HCT116 (cell line): ENCODE measurements at regions not wholly inside any gene's neighbourhood (a gene's known extent, or its start where the extent isn't known, plus 50 kb on each side); places are given as distances from the start of the nearest gene placed in this dataset.

Source experiments
- ATAC-seq: fragments of 200-7000 bp; cut with Tn5 transposase; 2 replicates; pipeline ENCODE4 v1.9.1; 2020; ENCODE audit warnings: mild to moderate bottlenecking, moderate library complexity
- BruUV-seq: library from RNA; stranded (reverse); fragments of 400-500 nt; replicated peaks from 2 replicates; lab custom pipeline; 2021; lab: Mats Ljungman, UMichigan
- CTCF ChIA-PET: fragments of 300-600 bp; sonication (Branson Sonifier 250); formaldehyde crosslinking; loops from one replicate; lab custom pipeline; 2021; ENCODE audit warnings: antibody characterized with exemption; lab: Charles Lee
- POLR2A ChIA-PET: fragments of 300-600, 350-600 bp; sonication (Branson Sonifier 250); formaldehyde crosslinking; loops from one replicate; lab custom pipeline; 2021; ENCODE audit warnings: antibody characterized with exemption; lab: Charles Lee
- RAD21 ChIA-PET, 2 experiments: fragments of 300-600 bp; sonication (Branson Sonifier 250); formaldehyde crosslinking; loops; one replicate each; lab custom pipeline; 2023; ENCODE audit warnings: low total read pairs in 2 of 2; ENCODE audit not compliant: uncharacterized antibody in 2 of 2, unreplicated experiment in 2 of 2, low non-redundant PET in 1 of 2; lab: Charles Lee
- DNase-seq: peaks from one replicate; pipeline ENCODE4 v3.0.0-alpha.2; 2010; ENCODE audit warnings: low read depth, low spot score
- H2AFZ ChIP-seq: fragments of 200-600 bp; shearing (Covaris generic), sonication (generic); 2 replicates; pipeline ENCODE4 v1.6.1; 2017; ENCODE audit warnings: low read depth, mixed run types, mixed read lengths, antibody characterized with exemption, low read length; ENCODE audit not compliant: poor library complexity, severe bottlenecking
- H3K27ac ChIP-seq: 2 replicates; pipeline ENCODE4 v1.5.1; 2012; ENCODE audit warnings: low read depth, low read length
- H3K27me3 ChIP-seq: fragments of 200-600 bp; sonication (generic); 2 replicates; pipeline ENCODE4 v1.6.1; 2016; ENCODE audit warnings: mixed run types, low read length, mixed read lengths; ENCODE audit not compliant: insufficient read depth
- H3K36me3 ChIP-seq, 2 experiments: fragments of 200-500 bp in 1 of 2; fragments of 200-600 bp in 1 of 2; sonication (Bioruptor generic) in 1 of 2; sonication (generic) in 1 of 2; 2 replicates each; pipeline versions ENCODE4 v1.5.1 to v1.6.1; 2014 to 2016; ENCODE audit warnings: low read length in 2 of 2, inconsistent platforms in 1 of 2, mixed read lengths in 1 of 2, mixed run types in 1 of 2; ENCODE audit not compliant: insufficient read depth in 2 of 2, control insufficient read depth in 1 of 2
- H3K4me1 ChIP-seq, 2 experiments: fragments of 200-600 bp in 1 of 2; sonication (generic) in 1 of 2; 2 replicates each; pipeline versions ENCODE4 v1.5.1 to v1.6.1; 2012 to 2017; ENCODE audit warnings: low read length in 2 of 2, inconsistent platforms in 1 of 2, mild to moderate bottlenecking in 1 of 2, mixed read lengths in 1 of 2, mixed run types in 1 of 2, moderate library complexity in 1 of 2; ENCODE audit not compliant: insufficient read depth in 2 of 2, control insufficient read depth in 1 of 2
- H3K4me2 ChIP-seq: fragments of 200-600 bp; sonication (generic); 2 replicates; pipeline ENCODE4 v1.6.1; 2017; ENCODE audit warnings: mixed run types, low read length, mixed read lengths
- H3K4me3 ChIP-seq, 2 experiments: fragments of 200-600 bp in 1 of 2; sonication (generic) in 1 of 2; replicated peaks in 1 of 2; 2 replicates each; pipeline ENCODE4 v1.5.1; 2011 to 2016; ENCODE audit warnings: low read length in 2 of 2, control low read depth in 1 of 2, low read depth in 1 of 2, mild to moderate bottlenecking in 1 of 2, mixed read lengths in 1 of 2, mixed run types in 1 of 2
- H3K79me2 ChIP-seq: fragments of 200-600 bp; sonication (generic); 2 replicates; pipeline ENCODE4 v1.6.1; 2017; ENCODE audit warnings: mild to moderate bottlenecking, mixed run types, low read length, moderate library complexity, mixed read lengths; ENCODE audit not compliant: insufficient read depth
- H3K9ac ChIP-seq: fragments of 200-600 bp; sonication (generic); 2 replicates; pipeline ENCODE4 v1.6.1; 2016; ENCODE audit warnings: low read length, mixed read lengths
- H3K9me2 ChIP-seq: fragments of 200-600 bp; sonication (generic), shearing (Covaris generic); 2 replicates; pipeline ENCODE4 v1.6.1; 2017; ENCODE audit warnings: mixed run types, mild to moderate bottlenecking, moderate library complexity; ENCODE audit not compliant: insufficient read depth
- H3K9me3 ChIP-seq, 2 experiments: fragments of 200-500 bp in 1 of 2; fragments of 200-600 bp in 1 of 2; sonication (Bioruptor generic) in 1 of 2; sonication (generic) in 1 of 2; 2 replicates each; pipeline ENCODE4 v1.6.1; 2014 to 2017; ENCODE audit warnings: low read length in 2 of 2, mixed read lengths in 2 of 2, inconsistent platforms in 1 of 2, low read depth in 1 of 2, mild to moderate bottlenecking in 1 of 2, mixed run types in 1 of 2, moderate library complexity in 1 of 2; ENCODE audit not compliant: control insufficient read depth in 1 of 2, insufficient read depth in 1 of 2
- H4K20me1 ChIP-seq: fragments of 200-600 bp; sonication (generic), shearing (Covaris generic); 2 replicates; pipeline ENCODE4 v1.6.1; 2017; ENCODE audit warnings: mixed run types, mild to moderate bottlenecking, moderate library complexity; ENCODE audit not compliant: insufficient read depth
- ATF3 ChIP-seq: IDR thresholded peaks from 2 replicates; pipeline ENCODE4 v1.6.1; 2012
- CBX3 ChIP-seq: IDR thresholded peaks from 2 replicates; pipeline ENCODE4 v1.6.1; 2012; ENCODE audit warnings: low read depth
- CEBPB ChIP-seq: IDR thresholded peaks from 2 replicates; pipeline ENCODE4 v1.6.1; 2012; ENCODE audit warnings: low read depth
- CTCF ChIP-seq, 3 experiments: fragments of 200-600 bp in 1 of 3; sonication (generic) in 1 of 3; IDR thresholded peaks in 2 of 3; conservative IDR thresholded peaks in 1 of 3; 2 replicates each; pipeline ENCODE4 v1.5.1; 2012 to 2017; ENCODE audit warnings: low read depth in 2 of 3, low read length in 2 of 3, antibody characterized with exemption in 1 of 3, borderline replicate concordance in 1 of 3, control low read depth in 1 of 3, mild to moderate bottlenecking in 1 of 3, mixed read lengths in 1 of 3, mixed run types in 1 of 3, moderate library complexity in 1 of 3; ENCODE audit not compliant: insufficient read depth in 1 of 3
- EGR1 ChIP-seq: IDR thresholded peaks from 2 replicates; pipeline ENCODE4 v1.6.1; 2012; ENCODE audit warnings: low read depth
- EZH2 ChIP-seq: fragments of 200-600 bp; sonication (generic); IDR thresholded peaks from 2 replicates; pipeline ENCODE4 v1.6.1; 2017; ENCODE audit warnings: antibody characterized with exemption, mixed run types
- EZH2phosphoT487 ChIP-seq: fragments of 200-600 bp; IDR thresholded peaks from 2 replicates; pipeline ENCODE4 v1.6.1; 2018; ENCODE audit warnings: antibody characterized with exemption, borderline replicate concordance
- FOSL1 ChIP-seq: IDR thresholded peaks from 2 replicates; pipeline ENCODE4 v1.6.1; 2012; ENCODE audit warnings: low read depth
- JUND ChIP-seq: IDR thresholded peaks from 2 replicates; pipeline ENCODE4 v1.6.1; 2012
- MAX ChIP-seq: IDR thresholded peaks from 2 replicates; pipeline ENCODE4 v1.6.1; 2012
- POLR2AphosphoS5 ChIP-seq: IDR thresholded peaks from 2 replicates; pipeline ENCODE4 v1.6.1; 2011; ENCODE audit warnings: mild to moderate bottlenecking, low read depth, low read length, moderate library complexity
- SIN3A ChIP-seq: IDR thresholded peaks from 2 replicates; pipeline ENCODE4 v1.6.1; 2012; ENCODE audit warnings: low read depth
- SP1 ChIP-seq: IDR thresholded peaks from 2 replicates; pipeline ENCODE4 v1.6.1; 2012; ENCODE audit warnings: low read depth
- SRF ChIP-seq: IDR thresholded peaks from 2 replicates; pipeline ENCODE4 v1.6.1; 2012; ENCODE audit warnings: low read depth
- YY1 ChIP-seq: IDR thresholded peaks from 2 replicates; pipeline ENCODE4 v1.6.1; 2011; ENCODE audit warnings: low read length, low read depth, moderate library complexity, mild to moderate bottlenecking; ENCODE audit not compliant: insufficient replicate concordance; ENCODE audit errors: extremely low read depth
- ZBTB33 ChIP-seq: IDR thresholded peaks from 2 replicates; pipeline ENCODE4 v1.6.1; 2011; ENCODE audit warnings: mild to moderate bottlenecking, low read length, moderate library complexity; ENCODE audit not compliant: insufficient replicate concordance; ENCODE audit errors: extremely low read depth
- ZFX ChIP-seq: fragments of 450-650 bp; IDR thresholded peaks from 2 replicates; pipeline ENCODE4 v1.6.1; 2017
- intact Hi-C: fragments of 100-400 bp; cut with micrococcal nuclease; formaldehyde crosslinking; loops from 2 replicates; pipeline ENCODE4 v1.10.0; 2022

- H3K27me3 ChIP-seq: no peaks in the 10 kb centered on the region
- RAD21 ChIA-PET: no interaction called here
- H3K36me3 ChIP-seq: no peaks in the 10 kb centered on the region
- DNase-seq: no peak
- H4K20me1 ChIP-seq: no peaks in the 10 kb centered on the region
- peaks cover 4 to 39% of the 10 kb centered on the region in 2 experiments; a peak in 2 of 4 replicates for H3K4me1 ChIP-seq
- H3K9ac ChIP-seq: no peak overlapping the region
- intact Hi-C loops: no loop called here
- no peaks in the 10 kb centered on the region for H3K9me3 ChIP-seq
- POLR2A ChIA-PET: interaction anchor here (1.3 to 1.8 kb wide), 4 partner anchors 15 to 28 kb away, joined by 3 to 4 read pairs (median 3); no protein-coding TSS in a partner anchor
- no peaks in the 10 kb centered on the region for H3K9me2 ChIP-seq
- ATAC-seq: no peak
- no peaks in the 10 kb centered on the region for H3K79me2 ChIP-seq
- no TSS peak for BruUV-seq
- TF ChIP-seq CBX3: no peak
- no peak for TF ChIP-seq EZH2
- TF ChIP-seq SIN3A: no peak
- no peak for TF ChIP-seq POLR2AphosphoS5
- no peak for TF ChIP-seq CEBPB
- TF ChIP-seq YY1: no peak
- TF ChIP-seq EZH2phosphoT487: no peak
- no peak for TF ChIP-seq ZBTB33
- no peak for TF ChIP-seq CTCF (IDR thresholded peaks at IDR 0.05 in 2 of 3, conservative IDR thresholded peaks at IDR 0.05 in 1 of 3; ENCODE audit: borderline replicate concordance in 1 of 3, insufficient read depth in 1 of 3, low read depth in 2 of 3, low read length in 2 of 3)
- TF ChIP-seq ATF3: no peak
- TF ChIP-seq EGR1: no peak
- no peak for TF ChIP-seq SRF
- no peak for TF ChIP-seq FOSL1
- TF ChIP-seq SP1: no peak
- no peak for TF ChIP-seq ZFX
- no peak for TF ChIP-seq MAX
- no peak for TF ChIP-seq JUND
- peak overlapping the region; percentile 13 for H2AFZ ChIP-seq
- CTCF ChIA-PET: no interaction called here
- H3K4me2 ChIP-seq: peak overlapping the region; percentile 18; the same call in 1 of the 2 replicates
- no peak overlapping the region for H3K4me3 ChIP-seq
- no peak overlapping the region for H3K27ac ChIP-seq
These were observed 145.4 kb upstream of the MTAP start for GRCh38 chr9:21656776-21657674.
